Activated T-helper 17 cell treated with anti-CD3 and anti-CD28 coated beads, Interleukin-2, amount 50 U/mL, for 72 hours (primary cell): ENCODE measurements at regions not wholly inside any gene's neighbourhood (a gene's known extent, or its start where the extent isn't known, plus 50 kb on each side); places are given as distances from the start of the nearest gene placed in this dataset.
"Not testable (repeated sequence)": the region's sequence is repeated elsewhere in the genome, so short reads cannot be mapped to it uniquely, and the experiment has no call there.

ENCODE experiments used
- ATAC-seq: fragments of 150-1000 bp; cut with Tn5 transposase; replicated peaks from 2 replicates; pipeline ENCODE4 v1.10.0; 2021; ENCODE audit warnings: mild to moderate bottlenecking, moderate library complexity
- H3K27ac Mint-ChIP-seq: one replicate; pipeline ENCODE4 v1.8.0; 2022; ENCODE audit warnings: mixed read lengths
- H3K27me3 Mint-ChIP-seq: one replicate; pipeline ENCODE4 v1.8.0; 2022; ENCODE audit warnings: mixed read lengths
- H3K36me3 Mint-ChIP-seq: one replicate; pipeline ENCODE4 v1.8.0; 2022; ENCODE audit warnings: low read depth, mild to moderate bottlenecking, mixed read lengths
- H3K4me1 Mint-ChIP-seq: one replicate; pipeline ENCODE4 v1.8.0; 2022; ENCODE audit warnings: mixed read lengths
- H3K4me3 Mint-ChIP-seq: one replicate; pipeline ENCODE4 v1.8.0; 2022; ENCODE audit warnings: mild to moderate bottlenecking, mixed read lengths
- H3K9me3 Mint-ChIP-seq: one replicate; pipeline ENCODE4 v1.8.0; 2022; ENCODE audit warnings: mixed read lengths

- H3K9me3 Mint-ChIP-seq: no peaks in the 10 kb centered on the region
- no peaks in the 10 kb centered on the region for H3K4me1 Mint-ChIP-seq
- H3K4me3 Mint-ChIP-seq: no peak overlapping the region
- ATAC-seq: no peak
- no peaks in the 10 kb centered on the region for H3K36me3 Mint-ChIP-seq
- H3K27ac Mint-ChIP-seq: no peak overlapping the region
- peaks cover 13% of the 10 kb centered on the region for H3K27me3 Mint-ChIP-seq
Observed at GRCh38 chr11:121927097-121927785, 188.8 kb downstream of the BLID start.

- no peaks in the 10 kb centered on the region for H3K4me1 Mint-ChIP-seq
- no peaks in the 10 kb centered on the region for H3K36me3 Mint-ChIP-seq
- H3K27ac Mint-ChIP-seq: no peak overlapping the region
- peaks cover 13% of the 10 kb centered on the region for H3K27me3 Mint-ChIP-seq
- no peak for ATAC-seq
- H3K9me3 Mint-ChIP-seq: no peaks in the 10 kb centered on the region
- H3K4me3 Mint-ChIP-seq: no peak overlapping the region
Observed at GRCh38 chr11:121924191-121924590, 191.8 kb downstream of the BLID start.

GRCh38 chr11:121917482-121917881 is 198.5 kb downstream of the BLID start:
- H3K27me3 Mint-ChIP-seq: no peaks in the 10 kb centered on the region
- H3K27ac Mint-ChIP-seq: no peak overlapping the region
- no peaks in the 10 kb centered on the region for H3K4me1 Mint-ChIP-seq
- H3K9me3 Mint-ChIP-seq: no peaks in the 10 kb centered on the region
- H3K36me3 Mint-ChIP-seq: no peaks in the 10 kb centered on the region
- no peak for ATAC-seq
- H3K4me3 Mint-ChIP-seq: no peak overlapping the region

GRCh38 chr11:121914508-121915059 is 201.4 kb downstream of the BLID start:
- Mint-ChIP-seq H3K27ac (no peak overlapping the region), H3K4me1 (no peaks in the 10 kb centered on the region), H3K36me3 (no peaks in the 10 kb centered on the region), H3K4me3 (no peak overlapping the region), H3K9me3 (no peaks in the 10 kb centered on the region), H3K27me3 (peaks cover 4% of the 10 kb centered on the region)
- ATAC-seq: no peak

- no peaks in the 10 kb centered on the region for H3K36me3 Mint-ChIP-seq
- H3K4me1 Mint-ChIP-seq: no peaks in the 10 kb centered on the region
- no peak overlapping the region for H3K27ac Mint-ChIP-seq
- no peak for ATAC-seq
- peaks cover 4% of the 10 kb centered on the region for H3K9me3 Mint-ChIP-seq
- no peak overlapping the region for H3K4me3 Mint-ChIP-seq
- peaks cover 14% of the 10 kb centered on the region for H3K27me3 Mint-ChIP-seq
Observed at GRCh38 chr11:121909596-121909995, 206.4 kb downstream of the BLID start.

- Mint-ChIP-seq H3K4me1 (no peaks in the 10 kb centered on the region), H3K36me3 (no peaks in the 10 kb centered on the region), H3K27ac (no peak overlapping the region), H3K9me3 (peaks cover 4% of the 10 kb centered on the region), H3K4me3 (no peak overlapping the region), H3K27me3 (peaks cover 20% of the 10 kb centered on the region)
- no peak for ATAC-seq
Observed at GRCh38 chr11:121907379-121907778, 208.6 kb downstream of the BLID start.

GRCh38 chr11:121904148-121904547 is 211.9 kb downstream of the BLID start:
- no peak for ATAC-seq
- Mint-ChIP-seq H3K9me3 (peaks cover 6% of the 10 kb centered on the region), H3K27me3 (peaks cover 16% of the 10 kb centered on the region), H3K4me1 (no peaks in the 10 kb centered on the region), H3K36me3 (no peaks in the 10 kb centered on the region), H3K4me3 (no peak overlapping the region), H3K27ac (no peak overlapping the region)

GRCh38 chr11:121901886-121902285 is 214.1 kb downstream of the BLID start:
- ATAC-seq: no peak
- peaks cover 11% of the 10 kb centered on the region for H3K27me3 Mint-ChIP-seq

GRCh38 chr11:121901417-121901816 is 214.6 kb downstream of the BLID start:
- not testable (repeated sequence) for H3K36me3 Mint-ChIP-seq, H3K27ac Mint-ChIP-seq, H3K4me1 Mint-ChIP-seq, H3K9me3 Mint-ChIP-seq, H3K4me3 Mint-ChIP-seq, ATAC-seq
- peaks cover 11% of the 10 kb centered on the region for H3K27me3 Mint-ChIP-seq

More at GRCh38 chr11:121901886-121902285, 214.1 kb downstream of the BLID start:
- H3K36me3 Mint-ChIP-seq: no peaks in the 10 kb centered on the region
- H3K9me3 Mint-ChIP-seq: peaks cover 6% of the 10 kb centered on the region
- H3K4me1 Mint-ChIP-seq: no peaks in the 10 kb centered on the region
- no peak overlapping the region for H3K27ac Mint-ChIP-seq
- H3K4me3 Mint-ChIP-seq: no peak overlapping the region

GRCh38 chr11:121899520-121899919 is 216.5 kb downstream of the BLID start:
- Mint-ChIP-seq H3K9me3 (peaks cover 3% of the 10 kb centered on the region), H3K4me1 (no peaks in the 10 kb centered on the region), H3K27me3 (peaks cover 8% of the 10 kb centered on the region), H3K4me3 (no peak overlapping the region), H3K27ac (no peak overlapping the region), H3K36me3 (no peaks in the 10 kb centered on the region)
- ATAC-seq: no peak

- Mint-ChIP-seq H3K4me3 (no peak overlapping the region), H3K27me3 (peaks cover 4% of the 10 kb centered on the region), H3K4me1 (no peaks in the 10 kb centered on the region), H3K27ac (no peak overlapping the region), H3K9me3 (peaks cover 3% of the 10 kb centered on the region), H3K36me3 (no peaks in the 10 kb centered on the region)
- no peak for ATAC-seq
Observed at GRCh38 chr11:121898903-121899302, 217.1 kb downstream of the BLID start.

- H3K36me3 Mint-ChIP-seq: no peaks in the 10 kb centered on the region
- H3K27me3 Mint-ChIP-seq: peaks cover 3% of the 10 kb centered on the region
- no peaks in the 10 kb centered on the region for H3K4me1 Mint-ChIP-seq
- no peak for ATAC-seq
- H3K9me3 Mint-ChIP-seq: no peaks in the 10 kb centered on the region
- H3K27ac Mint-ChIP-seq: no peak overlapping the region
- H3K4me3 Mint-ChIP-seq: no peak overlapping the region
Observed at GRCh38 chr11:121895919-121896318, 220.1 kb downstream of the BLID start.

- Mint-ChIP-seq H3K4me1 (no peaks in the 10 kb centered on the region), H3K27me3 (peaks cover 3% of the 10 kb centered on the region), H3K36me3 (no peaks in the 10 kb centered on the region), H3K4me3 (no peak overlapping the region), H3K27ac (no peak overlapping the region), H3K9me3 (no peaks in the 10 kb centered on the region)
- ATAC-seq: no peak
Observed at GRCh38 chr11:121894581-121894980, 221.4 kb downstream of the BLID start.

- H3K4me1 Mint-ChIP-seq: no peaks in the 10 kb centered on the region
- no peaks in the 10 kb centered on the region for H3K36me3 Mint-ChIP-seq
- H3K27me3 Mint-ChIP-seq: peaks cover under 1% of the 10 kb centered on the region
- H3K4me3 Mint-ChIP-seq: no peak overlapping the region
- no peak for ATAC-seq
- no peak overlapping the region for H3K27ac Mint-ChIP-seq
- H3K9me3 Mint-ChIP-seq: no peaks in the 10 kb centered on the region
Observed at GRCh38 chr11:121892863-121893262, 223.2 kb downstream of the BLID start.

GRCh38 chr11:121892131-121892681 is 223.8 kb downstream of the BLID start:
- Mint-ChIP-seq H3K27ac (no peak overlapping the region), H3K9me3 (no peaks in the 10 kb centered on the region), H3K36me3 (no peaks in the 10 kb centered on the region), H3K4me3 (no peak overlapping the region), H3K27me3 (no peaks in the 10 kb centered on the region), H3K4me1 (no peaks in the 10 kb centered on the region)
- ATAC-seq: no peak
